Vagina (tissue), 2 donors: ENCODE measurements at regions not wholly inside any gene's neighbourhood (a gene's known extent, or its start where the extent isn't known, plus 50 kb on each side); places are given as distances from the start of the nearest gene placed in this dataset.

ENCODE experiments used
- DNase-seq, 2 donors: peaks; one replicate each; pipeline ENCODE4 v3.0.0-alpha.2; 2017; ENCODE audit errors: extremely low spot score in 2 of 2
- H3K27ac ChIP-seq: fragments of 200-600 bp; sonication (generic); one replicate; pipeline ENCODE4 v1.5.1; 2019
- H3K27me3 ChIP-seq: fragments of 200-600 bp; sonication (generic); one replicate; pipeline ENCODE4 v1.5.1; 2019
- H3K36me3 ChIP-seq, 2 donors: fragments of 200-600 bp; sonication (generic); one replicate each; pipeline ENCODE4 v1.5.1; 2017 to 2019
- H3K4me1 ChIP-seq: fragments of 200-600 bp; sonication (generic); one replicate; pipeline ENCODE4 v1.5.1; 2019
- H3K4me3 ChIP-seq, 2 donors: fragments of 200-600 bp; sonication (generic); 1 replicate in 1 of 2; 2 replicates in 1 of 2; pipeline ENCODE4 v1.5.1; 2016 to 2019
- H3K9me3 ChIP-seq: fragments of 200-600 bp; sonication (generic); one replicate; pipeline ENCODE4 v1.5.1; 2019
- CTCF ChIP-seq, 3 experiments: fragments of 450-650 bp in 2 of 3; fragments of 200-600 bp in 1 of 3; sonication (generic) in 1 of 3; IDR thresholded peaks; one replicate each; pipeline ENCODE4 v1.5.1; 2017 to 2019; ENCODE audit warnings: antibody characterized with exemption in 3 of 3, mild to moderate bottlenecking in 2 of 3, moderate library complexity in 2 of 3
- POLR2A ChIP-seq, 2 donors: fragments of 450-650 bp; IDR thresholded peaks; one replicate each; pipeline ENCODE4 v1.6.1; 2017; ENCODE audit warnings: antibody characterized with exemption in 2 of 2, mild to moderate bottlenecking in 2 of 2, moderate library complexity in 2 of 2
- POLR2AphosphoS5 ChIP-seq, 2 donors: sonication (generic); formaldehyde crosslinking; IDR thresholded peaks; one replicate each; pipeline ENCODE4 v1.9.0; 2017; ENCODE audit warnings: antibody characterized with exemption in 2 of 2, mild to moderate bottlenecking in 2 of 2, low read depth in 1 of 2; ENCODE audit not compliant: insufficient read depth in 1 of 2
- intact Hi-C: fragments of 100-400 bp; cut with DNase I; formaldehyde crosslinking; loops from one replicate; pipeline ENCODE4 v1.15.1; 2023

GRCh38 chr3:88369767-88370166 lies 220.0 kb downstream of the C3orf38 start:
- no peaks in the 10 kb centered on the region for H3K36me3 ChIP-seq
- no peak for DNase-seq
- no peak overlapping the region for H3K27ac ChIP-seq
- H3K9me3 ChIP-seq, result no peaks in the 10 kb centered on the region
- H3K4me1 ChIP-seq, result no peaks in the 10 kb centered on the region
- intact Hi-C loops, result no loop called here
- H3K4me3 ChIP-seq, result no peak overlapping the region
- no peak for TF ChIP-seq POLR2AphosphoS5 (IDR thresholded peaks at IDR 0.05; ENCODE audit: insufficient read depth in 1 of 2, low read depth in 1 of 2)
- TF ChIP-seq CTCF (IDR thresholded peaks at IDR 0.05), result no peak
- TF ChIP-seq POLR2A (IDR thresholded peaks at IDR 0.05), result no peak
- H3K27me3 ChIP-seq, result no peaks in the 10 kb centered on the region

GRCh38 chr3:88385090-88385489 lies 235.3 kb downstream of the C3orf38 start:
- Histone ChIP-seq H3K4me3 (no peak overlapping the region), H3K27ac (no peak overlapping the region), H3K4me1 (no peaks in the 10 kb centered on the region), H3K36me3 (no peaks in the 10 kb centered on the region), H3K27me3 (no peaks in the 10 kb centered on the region), H3K9me3 (no peaks in the 10 kb centered on the region)
- TF ChIP-seq POLR2A (IDR thresholded peaks at IDR 0.05) (no peak), POLR2AphosphoS5 (IDR thresholded peaks at IDR 0.05; ENCODE audit: insufficient read depth in 1 of 2, low read depth in 1 of 2) (no peak), CTCF (IDR thresholded peaks at IDR 0.05) (no peak)
- no peak for DNase-seq
- intact Hi-C loops, result no loop called here

- TF ChIP-seq POLR2A (IDR thresholded peaks at IDR 0.05), result no peak
- no peak for TF ChIP-seq POLR2AphosphoS5 (IDR thresholded peaks at IDR 0.05; ENCODE audit: insufficient read depth in 1 of 2, low read depth in 1 of 2)
- TF ChIP-seq CTCF (IDR thresholded peaks at IDR 0.05), result no peak
- no peak overlapping the region for H3K4me3 ChIP-seq
- intact Hi-C loops, result no loop called here
- H3K9me3 ChIP-seq, result no peaks in the 10 kb centered on the region
- no peak overlapping the region for H3K27ac ChIP-seq
- H3K27me3 ChIP-seq, result no peaks in the 10 kb centered on the region
- DNase-seq, result no peak
- H3K4me1 ChIP-seq, result no peaks in the 10 kb centered on the region
- H3K36me3 ChIP-seq, result no peaks in the 10 kb centered on the region
These were observed 248.8 kb downstream of the C3orf38 start for GRCh38 chr3:88398581-88398980.

GRCh38 chr3:88403319-88403718 lies 253.6 kb downstream of the C3orf38 start:
- no peak for TF ChIP-seq POLR2A (IDR thresholded peaks at IDR 0.05)
- no peak for TF ChIP-seq CTCF (IDR thresholded peaks at IDR 0.05)
- TF ChIP-seq POLR2AphosphoS5 (IDR thresholded peaks at IDR 0.05; ENCODE audit: insufficient read depth in 1 of 2, low read depth in 1 of 2), result no peak
- intact Hi-C loops, result no loop called here
- H3K4me3 ChIP-seq, result no peak overlapping the region
- no peaks in the 10 kb centered on the region for H3K36me3 ChIP-seq
- no peaks in the 10 kb centered on the region for H3K9me3 ChIP-seq
- no peaks in the 10 kb centered on the region for H3K4me1 ChIP-seq
- no peak for DNase-seq
- no peak overlapping the region for H3K27ac ChIP-seq
- H3K27me3 ChIP-seq, result no peaks in the 10 kb centered on the region

GRCh38 chr3:88408097-88408496 lies 258.3 kb downstream of the C3orf38 start:
- no peaks in the 10 kb centered on the region for H3K9me3 ChIP-seq
- intact Hi-C loops, result no loop called here
- H3K27me3 ChIP-seq, result no peaks in the 10 kb centered on the region
- H3K4me3 ChIP-seq, result no peak overlapping the region
- H3K27ac ChIP-seq, result no peak overlapping the region
- H3K4me1 ChIP-seq, result no peaks in the 10 kb centered on the region
- no peaks in the 10 kb centered on the region for H3K36me3 ChIP-seq
- DNase-seq, result no peak
- TF ChIP-seq POLR2AphosphoS5 (IDR thresholded peaks at IDR 0.05; ENCODE audit: insufficient read depth in 1 of 2, low read depth in 1 of 2) (no peak), POLR2A (IDR thresholded peaks at IDR 0.05) (no peak), CTCF (IDR thresholded peaks at IDR 0.05) (no peak)
